ENCODE measurements at regions not wholly inside any gene's neighbourhood (a gene's known extent, or its start where the extent isn't known, plus 50 kb on each side); places are given as distances from the start of the nearest gene placed in this dataset.
A peak's percentile ranks its signal among the peaks of the same experiment; 100 is the strongest.
"Not testable (repeated sequence)": the region's sequence is repeated elsewhere in the genome, so short reads cannot be mapped to it uniquely, and the experiment has no call there.

- H3K4me3 ChIP-seq, result no peak overlapping the region
- no peak for TF ChIP-seq CTCF (IDR thresholded peaks at IDR 0.05)
- H3K36me3 ChIP-seq (ENCODE audit: low read depth), result no peaks in the 10 kb centered on the region
- H3K9me3 ChIP-seq, result no peaks in the 10 kb centered on the region
- intact Hi-C loops (cut with DNase I, micrococcal nuclease), result no loop called here
- ATAC-seq (no peak), DNase-seq (no peak)
- H3K4me1 ChIP-seq (ENCODE audit: low read depth), result peaks cover 22% of the 10 kb centered on the region
These were observed 181.1 kb downstream of the FCRL5 start for GRCh38 chr1:157371221-157371620.

- Histone ChIP-seq H3K4me3 (no peak overlapping the region), H3K9me3 (no peaks in the 10 kb centered on the region), H3K36me3 (ENCODE audit: low read depth) (no peaks in the 10 kb centered on the region), H3K4me1 (ENCODE audit: low read depth) (peaks cover 22% of the 10 kb centered on the region)
- intact Hi-C loops (cut with DNase I, micrococcal nuclease), result no loop called here
- no peak for ATAC-seq
- no peak for DNase-seq
- TF ChIP-seq CTCF (IDR thresholded peaks at IDR 0.05), result no peak
These were observed 181.6 kb downstream of the FCRL5 start for GRCh38 chr1:157370698-157371097.

GRCh38 chr1:157369808-157370521 lies 182.3 kb downstream of the FCRL5 start:
- no peaks in the 10 kb centered on the region for H3K36me3 ChIP-seq (ENCODE audit: low read depth)
- H3K4me3 ChIP-seq, result no peak overlapping the region
- intact Hi-C loops (cut with DNase I, micrococcal nuclease), result no loop called here
- peak in 1 of 3 donors; percentile 87 for DNase-seq
- peaks cover 22% of the 10 kb centered on the region for H3K4me1 ChIP-seq (ENCODE audit: low read depth)
- ATAC-seq, result peak; percentile 94
- TF ChIP-seq CTCF (IDR thresholded peaks at IDR 0.05), result peak; percentile 82
- H3K9me3 ChIP-seq, result no peaks in the 10 kb centered on the region

- H3K36me3 ChIP-seq (ENCODE audit: low read depth); H3K4me3 ChIP-seq; DNase-seq; ATAC-seq; intact Hi-C loops (cut with DNase I, micrococcal nuclease); H3K9me3 ChIP-seq: not testable (repeated sequence)
- H3K4me1 ChIP-seq (ENCODE audit: low read depth), result peaks cover 22% of the 10 kb centered on the region
These were observed 183.4 kb downstream of the FCRL5 start for GRCh38 chr1:157368941-157369340.

GRCh38 chr1:157368363-157368762 lies 184.0 kb downstream of the FCRL5 start:
- ATAC-seq, result no peak
- DNase-seq, result no peak
- H3K9me3 ChIP-seq, result no peaks in the 10 kb centered on the region
- peaks cover 22% of the 10 kb centered on the region for H3K4me1 ChIP-seq (ENCODE audit: low read depth)
- intact Hi-C loops (cut with DNase I, micrococcal nuclease), result no loop called here
- no peak for TF ChIP-seq CTCF (IDR thresholded peaks at IDR 0.05)
- no peaks in the 10 kb centered on the region for H3K36me3 ChIP-seq (ENCODE audit: low read depth)
- no peak overlapping the region for H3K4me3 ChIP-seq

- intact Hi-C loops (cut with DNase I, micrococcal nuclease), result no loop called here
- Histone ChIP-seq H3K4me1 (ENCODE audit: low read depth) (peaks cover 22% of the 10 kb centered on the region), H3K4me3 (no peak overlapping the region), H3K9me3 (no peaks in the 10 kb centered on the region), H3K36me3 (ENCODE audit: low read depth) (no peaks in the 10 kb centered on the region)
- TF ChIP-seq CTCF (IDR thresholded peaks at IDR 0.05), result no peak
- DNase-seq (no peak), ATAC-seq (no peak)
These were observed 184.4 kb downstream of the FCRL5 start for GRCh38 chr1:157367870-157368269.
